ENCODE measurements at regions not wholly inside any gene's neighbourhood (a gene's known extent, or its start where the extent isn't known, plus 50 kb on each side); places are given as distances from the start of the nearest gene placed in this dataset.

DNA sequence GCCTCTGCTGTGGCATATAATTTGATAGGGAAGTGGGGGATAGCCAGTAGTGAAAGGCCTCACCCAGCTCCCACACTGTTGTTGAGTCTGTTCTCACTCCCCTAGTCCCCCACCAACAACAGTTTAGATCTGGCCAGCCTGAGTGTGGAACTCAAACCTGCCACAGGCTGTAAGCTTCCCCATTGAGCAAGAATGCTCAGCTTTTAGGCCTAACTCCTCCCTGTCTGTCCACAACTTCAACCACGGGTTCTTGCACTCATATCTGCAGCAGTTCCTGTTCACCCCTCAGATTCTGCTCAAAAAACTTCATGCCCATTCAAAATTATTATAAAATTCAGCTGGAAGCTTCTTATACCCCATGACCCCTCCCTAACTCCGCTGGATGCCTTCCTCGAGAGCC, 975.1 kb downstream of the NSUN3 start:
- ChIA-PET CTCF (no interaction called here), POLR2A (no interaction called here)
- no peak overlapping the region for H3K27ac Mint-ChIP-seq
- intact Hi-C loops (cut with DNase I, micrococcal nuclease) = no loop called here
- no peaks in the 10 kb centered on the region for H3K4me1 Mint-ChIP-seq (ENCODE audit: low read depth)
- DNase-seq (no peak), ATAC-seq (ENCODE audit: poor library complexity) (no peak)
- Histone ChIP-seq H3K27me3 (ENCODE audit: control insufficient read depth in 1 of 2, insufficient read depth in 2 of 2, low read length in 2 of 2) (no peaks in the 10 kb centered on the region), H3K9me3 (ENCODE audit: control insufficient read depth in 1 of 2, insufficient read depth in 1 of 2, low read length in 2 of 2) (peaks cover 0 to 5% of the 10 kb centered on the region in 2 experiments), H3K27ac (ENCODE audit: low read depth in 1 of 2, low read length in 2 of 2) (no peak overlapping the region), H3K4me3 (ENCODE audit: low read length) (no peak overlapping the region), H3K36me3 (ENCODE audit: insufficient read depth, low read length) (no peaks in the 10 kb centered on the region), H3K4me1 (ENCODE audit: insufficient read depth, low read length) (no peaks in the 10 kb centered on the region)
- no peak overlapping the region for H3K4me3 Mint-ChIP-seq
- TF ChIP-seq, protein P1, sequence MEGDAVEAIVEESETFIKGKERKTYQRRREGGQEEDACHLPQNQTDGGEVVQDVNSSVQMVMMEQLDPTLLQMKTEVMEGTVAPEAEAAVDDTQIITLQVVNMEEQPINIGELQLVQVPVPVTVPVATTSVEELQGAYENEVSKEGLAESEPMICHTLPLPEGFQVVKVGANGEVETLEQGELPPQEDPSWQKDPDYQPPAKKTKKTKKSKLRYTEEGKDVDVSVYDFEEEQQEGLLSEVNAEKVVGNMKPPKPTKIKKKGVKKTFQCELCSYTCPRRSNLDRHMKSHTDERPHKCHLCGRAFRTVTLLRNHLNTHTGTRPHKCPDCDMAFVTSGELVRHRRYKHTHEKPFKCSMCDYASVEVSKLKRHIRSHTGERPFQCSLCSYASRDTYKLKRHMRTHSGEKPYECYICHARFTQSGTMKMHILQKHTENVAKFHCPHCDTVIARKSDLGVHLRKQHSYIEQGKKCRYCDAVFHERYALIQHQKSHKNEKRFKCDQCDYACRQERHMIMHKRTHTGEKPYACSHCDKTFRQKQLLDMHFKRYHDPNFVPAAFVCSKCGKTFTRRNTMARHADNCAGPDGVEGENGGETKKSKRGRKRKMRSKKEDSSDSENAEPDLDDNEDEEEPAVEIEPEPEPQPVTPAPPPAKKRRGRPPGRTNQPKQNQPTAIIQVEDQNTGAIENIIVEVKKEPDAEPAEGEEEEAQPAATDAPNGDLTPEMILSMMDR (IDR thresholded peaks at IDR 0.05) = no peak
- no peaks in the 10 kb centered on the region for H3K27me3 Mint-ChIP-seq
- H3K9me3 Mint-ChIP-seq = peaks cover 5% of the 10 kb centered on the region
- no peaks in the 10 kb centered on the region for H3K36me3 Mint-ChIP-seq (ENCODE audit: low read depth)

DNA sequence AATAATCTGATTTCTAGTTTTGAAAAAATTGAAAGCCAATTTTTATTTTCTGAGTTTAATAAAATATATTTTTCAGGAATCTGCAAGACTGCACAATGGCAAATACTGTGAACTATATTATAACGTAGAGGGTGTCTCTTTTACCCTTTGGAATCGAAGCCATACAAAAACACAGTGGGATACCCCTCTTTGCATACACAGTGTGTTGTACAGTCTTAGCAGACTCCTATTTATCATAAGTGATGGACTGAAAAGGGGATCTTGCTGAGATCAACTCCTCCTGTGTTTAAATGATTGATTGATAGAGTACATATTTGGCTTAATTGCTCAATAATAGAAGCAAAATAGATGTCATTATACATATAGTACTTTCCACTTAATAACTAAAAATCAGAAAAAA, 981.2 kb downstream of the NSUN3 start:
- Histone ChIP-seq H3K36me3 (ENCODE audit: insufficient read depth, low read length) (no peaks in the 10 kb centered on the region), H3K4me3 (ENCODE audit: low read length) (no peak overlapping the region), H3K27ac (ENCODE audit: low read depth in 1 of 2, low read length in 2 of 2) (no peak overlapping the region), H3K27me3 (ENCODE audit: control insufficient read depth in 1 of 2, insufficient read depth in 2 of 2, low read length in 2 of 2) (no peaks in the 10 kb centered on the region), H3K4me1 (ENCODE audit: insufficient read depth, low read length) (no peaks in the 10 kb centered on the region), H3K9me3 (ENCODE audit: control insufficient read depth in 1 of 2, insufficient read depth in 1 of 2, low read length in 2 of 2) (no peaks in the 10 kb centered on the region)
- H3K27me3 Mint-ChIP-seq = no peaks in the 10 kb centered on the region
- H3K36me3 Mint-ChIP-seq (ENCODE audit: low read depth) = no peaks in the 10 kb centered on the region
- TF ChIP-seq, protein P1 (IDR thresholded peaks at IDR 0.05) = no peak
- ATAC-seq (ENCODE audit: poor library complexity) (no peak), DNase-seq (no peak)
- peaks cover 4% of the 10 kb centered on the region for H3K9me3 Mint-ChIP-seq
- intact Hi-C loops (cut with DNase I, micrococcal nuclease) = no loop called here
- no peak overlapping the region for H3K4me3 Mint-ChIP-seq
- ChIA-PET CTCF (no interaction called here), POLR2A (no interaction called here)
- H3K4me1 Mint-ChIP-seq (ENCODE audit: low read depth) = no peaks in the 10 kb centered on the region
- no peak overlapping the region for H3K27ac Mint-ChIP-seq

- Histone ChIP-seq H3K4me1 (ENCODE audit: insufficient read depth, low read length) (no peaks in the 10 kb centered on the region), H3K36me3 (ENCODE audit: insufficient read depth, low read length) (no peaks in the 10 kb centered on the region), H3K27me3 (ENCODE audit: control insufficient read depth in 1 of 2, insufficient read depth in 2 of 2, low read length in 2 of 2) (no peaks in the 10 kb centered on the region), H3K9me3 (ENCODE audit: control insufficient read depth in 1 of 2, insufficient read depth in 1 of 2, low read length in 2 of 2) (peaks cover 0 to 3% of the 10 kb centered on the region in 2 experiments), H3K4me3 (ENCODE audit: low read length) (no peak overlapping the region), H3K27ac (ENCODE audit: low read depth in 1 of 2, low read length in 2 of 2) (no peak overlapping the region)
- no peaks in the 10 kb centered on the region for H3K27me3 Mint-ChIP-seq
- POLR2A ChIA-PET = no interaction called here
- ATAC-seq (ENCODE audit: poor library complexity) = no peak
- intact Hi-C loops (cut with DNase I, micrococcal nuclease) = no loop called here
- no peak overlapping the region for H3K27ac Mint-ChIP-seq
- H3K4me3 Mint-ChIP-seq = no peak overlapping the region
- H3K36me3 Mint-ChIP-seq (ENCODE audit: low read depth) = no peaks in the 10 kb centered on the region
- no peaks in the 10 kb centered on the region for H3K4me1 Mint-ChIP-seq (ENCODE audit: low read depth)
- CTCF ChIA-PET = no interaction called here
- peaks cover 8% of the 10 kb centered on the region for H3K9me3 Mint-ChIP-seq
- DNase-seq = no peak
- TF ChIP-seq, protein P1 (IDR thresholded peaks at IDR 0.05) = no peak
Observed at GRCh38 chr3:95048564-95048963, 985.7 kb downstream of the NSUN3 start.
